HS-27A (cell line): ENCODE measurements at regions not wholly inside any gene's neighbourhood (a gene's known extent, or its start where the extent isn't known, plus 50 kb on each side); places are given as distances from the start of the nearest gene placed in this dataset.
"Not testable (repeated sequence)": the region's sequence is repeated elsewhere in the genome, so short reads cannot be mapped to it uniquely, and the experiment has no call there.

Source experiments
- DNase-seq: peaks from one replicate; pipeline ENCODE4 v3.0.0-alpha.2; 2012; ENCODE audit warnings: low read depth, missing footprints

- DNase-seq, result no peak
Observed at GRCh38 chr15:26073430-26074333, 210.6 kb upstream of the ATP10A start.

- no peak for DNase-seq
Observed at GRCh38 chr15:26070095-26070532, 207.0 kb upstream of the ATP10A start.

GRCh38 chr15:26069231-26069641 lies 206.1 kb upstream of the ATP10A start:
- no peak for DNase-seq

GRCh38 chr15:26066896-26067295 lies 203.8 kb upstream of the ATP10A start:
- DNase-seq, result no peak

GRCh38 chr15:26065723-26066122 lies 202.6 kb upstream of the ATP10A start:
- DNase-seq, result no peak

GRCh38 chr15:26061248-26061647 lies 198.1 kb upstream of the ATP10A start:
- DNase-seq, result no peak

- not testable (repeated sequence) for DNase-seq
Observed at GRCh38 chr15:26056766-26057165, 193.6 kb upstream of the ATP10A start.

GRCh38 chr15:26051761-26052675 lies 188.9 kb upstream of the ATP10A start:
- no peak for DNase-seq

- no peak for DNase-seq
Observed at GRCh38 chr15:26050984-26051383, 187.9 kb upstream of the ATP10A start.

- DNase-seq, result no peak
Observed at GRCh38 chr15:26049900-26050657, 187.0 kb upstream of the ATP10A start.

- no peak for DNase-seq
Observed at GRCh38 chr15:26048669-26049068, 185.5 kb upstream of the ATP10A start.

GRCh38 chr15:26045516-26045915 lies 182.4 kb upstream of the ATP10A start:
- DNase-seq, result no peak

- no peak for DNase-seq
Observed at GRCh38 chr15:26043018-26043417, 179.9 kb upstream of the ATP10A start.

- DNase-seq, result no peak
Observed at GRCh38 chr15:26038693-26039092, 175.6 kb upstream of the ATP10A start.

GRCh38 chr15:26037369-26037768 lies 174.2 kb upstream of the ATP10A start:
- no peak for DNase-seq

- DNase-seq, result no peak
Observed at GRCh38 chr15:26033493-26033892, 170.4 kb upstream of the ATP10A start.

- no peak for DNase-seq
Observed at GRCh38 chr15:26032162-26032846, 169.2 kb upstream of the ATP10A start.

GRCh38 chr15:26029586-26029985 lies 166.5 kb upstream of the ATP10A start:
- DNase-seq, result not testable (repeated sequence)

GRCh38 chr15:26029146-26029545 lies 166.0 kb upstream of the ATP10A start:
- DNase-seq, result no peak

GRCh38 chr15:26028086-26028740 lies 165.1 kb upstream of the ATP10A start:
- DNase-seq, result no peak

- DNase-seq, result not testable (repeated sequence)
Observed at GRCh38 chr15:26026671-26027070, 163.5 kb upstream of the ATP10A start.
